C4-2B (cell line): ENCODE measurements at regions not wholly inside any gene's neighbourhood (a gene's known extent, or its start where the extent isn't known, plus 50 kb on each side); places are given as distances from the start of the nearest gene placed in this dataset.

Experiments
- H3K27ac ChIP-seq: fragments of 450-650 bp; 2 replicates; pipeline ENCODE4 v1.5.1; 2017
- CTCF ChIP-seq: fragments of 450-650 bp; conservative IDR thresholded peaks from 2 replicates; pipeline ENCODE4 v1.5.1; 2017; ENCODE audit warnings: mild to moderate bottlenecking
- ZFX ChIP-seq: fragments of 450-650 bp; IDR thresholded peaks from 2 replicates; pipeline ENCODE4 v1.6.1; 2017

GRCh38 chr3:193872265-193872753 is 263.6 kb upstream of the HES1 start:
- TF ChIP-seq ZFX (no peak), CTCF (no peak)
- H3K27ac ChIP-seq, result peak overlapping the region; percentile 76

- peak overlapping the region; percentile 76 for H3K27ac ChIP-seq
- TF ChIP-seq ZFX (no peak), CTCF (no peak)
Observed at GRCh38 chr3:193873426-193874201, 262.3 kb upstream of the HES1 start.

GRCh38 chr3:193874512-193874911 is 261.4 kb upstream of the HES1 start:
- TF ChIP-seq ZFX (no peak), CTCF (no peak)
- H3K27ac ChIP-seq, result no peak overlapping the region

- no peak overlapping the region for H3K27ac ChIP-seq
- TF ChIP-seq CTCF, result no peak
- no peak for TF ChIP-seq ZFX
Observed at GRCh38 chr3:193874997-193875593, 260.9 kb upstream of the HES1 start.

- TF ChIP-seq CTCF (no peak), ZFX (no peak)
- H3K27ac ChIP-seq, result no peak overlapping the region
Observed at GRCh38 chr3:193875601-193876321, 260.2 kb upstream of the HES1 start.

GRCh38 chr3:193879099-193879863 is 256.7 kb upstream of the HES1 start:
- TF ChIP-seq ZFX, result no peak
- TF ChIP-seq CTCF, result no peak
- no peak overlapping the region for H3K27ac ChIP-seq
